K562 (cell line): ENCODE measurements at regions not wholly inside any gene's neighbourhood (a gene's known extent, or its start where the extent isn't known, plus 50 kb on each side); places are given as distances from the start of the nearest gene placed in this dataset.

ENCODE experiments used
- ATAC-seq: fragments of 200-7000 bp; cut with Tn5 transposase; 3 replicates; pipeline ENCODE4 v1.9.1; 2020; ENCODE audit warnings: moderate library complexity
- BruUV-seq: library from RNA; stranded (reverse); fragments of 400-500 nt; replicated peaks from 2 replicates; lab custom pipeline; 2021; lab: Mats Ljungman, UMichigan
- CTCF ChIA-PET: fragments of 300-600 bp; formaldehyde crosslinking; extraction: SDS; loops from one replicate; lab custom pipeline; 2021; ENCODE audit warnings: low intra/inter-chr PET ratio; lab: Yijun Ruan, JAX
- POLR2A ChIA-PET: fragments of 300-600, 350-650 bp; sonication (Branson Sonifier 250); formaldehyde crosslinking; extraction: SDS; loops from one replicate; lab custom pipeline; 2021; ENCODE audit warnings: antibody characterized with exemption, inconsistent platforms; lab: Yijun Ruan, JAX
- DNase-seq, 4 experiments: peaks; one replicate each; pipeline versions ENCODE4 v3.0.0 to v3.0.0-alpha.2; 2011 to 2018; ENCODE audit warnings: low spot score in 3 of 4, mixed read lengths in 3 of 4; ENCODE audit errors: extremely low read depth in 1 of 4
- FAIRE-seq: peaks from 2 replicates; lab custom pipeline; 2011; peaks lifted over from hg19 to GRCh38; lab: Jason Lieb, UNC
- H2AFZ ChIP-seq: 2 replicates; pipeline ENCODE4 v1.6.0; 2011; ENCODE audit warnings: low read depth, low read length, control low read depth, inconsistent platforms
- H3K27ac ChIP-seq: fragments of 200-600 bp; 3 replicates; pipeline ENCODE4 v1.8.0; 2011; ENCODE audit warnings: low read depth, mild to moderate bottlenecking, control low read depth, inconsistent platforms, low read length, moderate library complexity, mixed read lengths; ENCODE audit errors: extremely low read depth
- H3K27me3 ChIP-seq, 2 experiments: fragments of 300-600 bp in 1 of 2; 2 replicates in 1 of 2; 3 replicates in 1 of 2; pipeline versions ENCODE4 v1.6.0 to v1.8.0; 2011; ENCODE audit warnings: inconsistent platforms in 2 of 2, low read length in 2 of 2, mild to moderate bottlenecking in 1 of 2, mixed read lengths in 1 of 2, moderate library complexity in 1 of 2; ENCODE audit not compliant: control insufficient read depth in 2 of 2, insufficient read depth in 2 of 2
- H3K36me3 ChIP-seq: fragments of 300-600 bp; 3 replicates; pipeline ENCODE4 v1.8.0; 2011; ENCODE audit warnings: mild to moderate bottlenecking, low read length, inconsistent platforms; ENCODE audit not compliant: control insufficient read depth, insufficient read depth
- H3K4me1 ChIP-seq, 2 experiments: fragments of 200-600 bp in 1 of 2; replicated peaks in 1 of 2; 2 replicates in 1 of 2; 3 replicates in 1 of 2; pipeline versions ENCODE4 v1.5.1 to v1.8.0; 2011; ENCODE audit warnings: inconsistent platforms in 2 of 2, low read length in 2 of 2, mild to moderate bottlenecking in 1 of 2, mixed read lengths in 1 of 2, moderate library complexity in 1 of 2; ENCODE audit not compliant: control insufficient read depth in 2 of 2, insufficient read depth in 2 of 2
- H3K4me2 ChIP-seq: 2 replicates; pipeline ENCODE4 v1.6.1; 2011; ENCODE audit warnings: low read length, control low read depth, inconsistent platforms, mixed read lengths; ENCODE audit not compliant: insufficient read depth
- H3K4me3 ChIP-seq: fragments of 200-600 bp; sonication (generic), shearing (Covaris generic); 2 replicates; pipeline ENCODE4 v1.5.1; 2016; ENCODE audit warnings: control low read depth, inconsistent platforms
- H3K79me2 ChIP-seq: fragments of 200-600 bp; 3 replicates; pipeline ENCODE4 v1.8.0; 2011; ENCODE audit warnings: low read length, inconsistent platforms; ENCODE audit not compliant: control insufficient read depth, insufficient read depth
- H3K9ac ChIP-seq, 2 experiments: 2 replicates each; pipeline versions ENCODE4 v1.6.0 to v1.6.1; 2011; ENCODE audit warnings: low read depth in 2 of 2, low read length in 2 of 2, control low read depth in 1 of 2, inconsistent platforms in 1 of 2, mild to moderate bottlenecking in 1 of 2, mixed read lengths in 1 of 2; ENCODE audit not compliant: insufficient read depth in 1 of 2
- H3K9me1 ChIP-seq: one replicate; pipeline ENCODE4 v1.6.0; 2011; ENCODE audit warnings: inconsistent platforms, mild to moderate bottlenecking, low read length, moderate library complexity; ENCODE audit not compliant: control insufficient read depth, insufficient read depth
- H3K9me3 ChIP-seq: replicated peaks from 2 replicates; pipeline ENCODE4 v1.5.1; 2011; ENCODE audit warnings: low read depth, low read length, inconsistent platforms; ENCODE audit not compliant: control insufficient read depth, insufficient read depth
- H4K20me1 ChIP-seq: replicated peaks from 2 replicates; pipeline ENCODE4 v1.6.1; 2011; ENCODE audit warnings: low read length, inconsistent platforms, mixed read lengths; ENCODE audit not compliant: control insufficient read depth, insufficient read depth
- BMI1 ChIP-seq: fragments of 150-350 bp; IDR thresholded peaks from 2 replicates; pipeline ENCODE4 v1.6.1; 2014; ENCODE audit warnings: low read length
- RERE ChIP-seq: sonication (generic); formaldehyde crosslinking; IDR thresholded peaks from 2 replicates; pipeline ENCODE4 v1.8.0; 2023; ENCODE audit warnings: missing genetic modification reagents, mild to moderate bottlenecking, borderline replicate concordance
- RFX1 ChIP-seq: fragments of 450-650 bp; IDR thresholded peaks from 2 replicates; pipeline ENCODE4 v1.6.1; 2016; ENCODE audit warnings: mild to moderate bottlenecking, moderate library complexity
- ZFP30 ChIP-seq: fragments of 250-450 bp; sonication (Bioruptor Pico); IDR thresholded peaks from 2 replicates; pipeline ENCODE4 v1.8.0; 2022; ENCODE audit warnings: moderate library complexity, mild to moderate bottlenecking, inconsistent platforms, borderline replicate concordance
- WGBS: fragments of 100-300 bp; shearing (Covaris generic); methylation state at CpG from one replicate; pipeline ENCODE4 v1.1.6; 2016; ENCODE audit warnings: low coverage, mixed read lengths; ENCODE audit not compliant: insufficient coverage; ENCODE audit errors: missing lambda C conversion rate; 5-methylcytosine and 5-hydroxymethylcytosine counted together
- in situ Hi-C: fragments of 300-500 bp; cut with MboI; formaldehyde crosslinking; loops from 4 replicates; pipeline ENCODE4 v1.15.0; 2018; ENCODE audit warnings: inconsistent platforms, mixed read lengths
- intact Hi-C: fragments of 100-400 bp; cut with micrococcal nuclease; formaldehyde crosslinking; loops from 2 replicates; pipeline ENCODE4 v1.14.2; 2022
- TF ChIP-seq, protein P1 (sequence below): fragments of 250-450 bp; sonication (Bioruptor Pico); IDR thresholded peaks from 2 replicates; pipeline ENCODE4 v1.4.0; 2020; ENCODE audit warnings: borderline replicate concordance

GRCh38 chr14:66070542-66071319 is 415.4 kb upstream of the CCDC196 start (continued):
- TF ChIP-seq, protein P1, sequence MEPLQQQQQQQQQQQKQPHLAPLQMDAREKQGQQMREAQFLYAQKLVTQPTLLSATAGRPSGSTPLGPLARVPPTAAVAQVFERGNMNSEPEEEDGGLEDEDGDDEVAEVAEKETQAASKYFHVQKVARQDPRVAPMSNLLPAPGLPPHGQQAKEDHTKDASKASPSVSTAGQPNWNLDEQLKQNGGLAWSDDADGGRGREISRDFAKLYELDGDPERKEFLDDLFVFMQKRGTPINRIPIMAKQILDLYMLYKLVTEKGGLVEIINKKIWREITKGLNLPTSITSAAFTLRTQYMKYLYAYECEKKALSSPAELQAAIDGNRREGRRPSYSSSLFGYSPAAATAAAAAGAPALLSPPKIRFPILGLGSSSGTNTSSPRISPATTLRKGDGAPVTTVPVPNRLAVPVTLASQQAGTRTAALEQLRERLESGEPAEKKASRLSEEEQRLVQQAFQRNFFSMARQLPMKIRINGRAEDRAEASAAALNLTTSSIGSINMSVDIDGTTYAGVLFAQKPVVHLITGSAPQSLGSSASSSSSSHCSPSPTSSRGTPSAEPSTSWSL, result no peak
- TF ChIP-seq BMI1 (no peak), ZFP30 (CRISPR knock-in tag) (no peak)

DNA sequence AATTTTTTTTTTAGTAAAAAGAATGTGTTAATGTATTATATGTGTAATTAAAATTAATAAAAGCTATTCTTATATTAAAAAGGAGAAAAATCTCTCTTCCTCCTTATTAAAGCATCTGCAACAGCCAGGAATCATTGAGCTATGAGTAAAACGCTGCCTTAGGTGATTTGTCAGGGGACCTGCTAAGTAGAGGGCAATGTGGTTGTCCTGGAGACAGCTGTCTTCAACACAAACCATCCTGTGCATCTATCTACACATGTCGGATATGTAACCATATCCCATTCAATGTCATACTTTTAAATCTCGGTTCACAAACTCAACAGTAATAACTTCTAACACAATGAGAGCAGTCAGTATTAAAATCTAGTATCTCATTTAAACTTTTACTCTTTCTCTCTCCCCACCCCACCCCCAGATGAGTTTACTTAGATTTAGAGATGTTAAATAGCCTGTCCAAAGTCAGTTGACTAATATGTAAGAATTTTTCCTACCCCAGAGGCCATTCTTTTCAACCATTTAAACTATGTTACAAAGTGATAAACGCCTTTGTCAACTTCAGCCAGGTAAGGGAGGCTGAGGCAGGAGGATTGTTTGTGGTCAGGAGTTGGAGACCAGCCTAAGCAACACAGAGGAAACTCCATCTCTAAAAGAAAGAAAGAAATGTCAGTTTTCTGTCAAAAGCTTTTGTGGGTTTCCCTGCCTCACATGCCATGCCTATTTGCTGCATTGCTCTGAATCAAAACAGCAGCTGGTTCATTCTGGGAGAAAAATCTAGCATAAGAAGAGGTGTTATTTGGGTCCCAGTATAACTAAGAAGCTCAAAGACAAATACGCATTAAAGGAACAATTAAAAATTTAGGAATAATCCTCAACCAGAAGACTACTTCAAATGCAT is 413.7 kb upstream of the CCDC196 start:
- no peak for FAIRE-seq
- no peak for TF ChIP-seq RERE (CRISPR knock-in tag)
- peak; percentile 42 for TF ChIP-seq RFX1

More for the DNA sequence above, 413.7 kb upstream of the CCDC196 start:
- H3K27me3 ChIP-seq, result no peaks in the 10 kb centered on the region; a peak in 1 of 5 replicates
- no peak overlapping the region for H3K9ac ChIP-seq
- H3K4me1 ChIP-seq, result no peaks in the 10 kb centered on the region
- intact Hi-C loops (loop anchor here (10.0 kb wide), 1 partner anchor 908 kb away; no protein-coding TSS in a partner anchor), in situ Hi-C loops (loop anchor here (25.0 kb wide), 2 partner anchors 660 to 910 kb away; partner anchors contain the start of gene FUT8)
- H2AFZ ChIP-seq, result no peak overlapping the region
- 0 out of 2 replicates have a peak, but pooled peaks cover 3% of the 10 kb centered on the region for H4K20me1 ChIP-seq
- H3K36me3 ChIP-seq, result no peaks in the 10 kb centered on the region
- ATAC-seq, result no peak
- WGBS, result 2% methylated on average over 5 of the region's 5 CpGs
- H3K9me3 ChIP-seq, result no peaks in the 10 kb centered on the region
- ChIA-PET CTCF (no interaction called here), POLR2A (interaction anchor here (0.6 kb wide), 2 partner anchors 8 to 662 kb away, joined by 3 read pairs; no protein-coding TSS in a partner anchor)
- no peak for DNase-seq
- no peak overlapping the region for H3K4me3 ChIP-seq
- no peaks in the 10 kb centered on the region for H3K79me2 ChIP-seq
- H3K4me2 ChIP-seq, result no peak overlapping the region
- no TSS peak for BruUV-seq
- H3K9me1 ChIP-seq, result no peaks in the 10 kb centered on the region
- H3K27ac ChIP-seq, result no peak overlapping the region
